ENCODE measurements at regions not wholly inside any gene's neighbourhood (a gene's known extent, or its start where the extent isn't known, plus 50 kb on each side); places are given as distances from the start of the nearest gene placed in this dataset.

GRCh38 chr4:13036841-13037240, 447.3 kb downstream of the RAB28 start:
- DNase-seq, result no peak

GRCh38 chr4:13032936-13033335, 451.2 kb downstream of the RAB28 start:
- DNase-seq, result no peak

- no peak for DNase-seq
Measured at GRCh38 chr4:13024147-13025105, 459.7 kb downstream of the RAB28 start.

GRCh38 chr4:13007802-13008470, 476.2 kb downstream of the RAB28 start:
- no peak for DNase-seq

- no peak for DNase-seq
Measured at GRCh38 chr4:12993923-12994322, 490.2 kb downstream of the RAB28 start.

GRCh38 chr4:12987284-12987683, 496.9 kb downstream of the RAB28 start:
- no peak for DNase-seq

GRCh38 chr4:12979797-12980196, 504.3 kb downstream of the RAB28 start:
- no peak for DNase-seq

GRCh38 chr4:12978310-12978709, 505.8 kb downstream of the RAB28 start:
- DNase-seq, result no peak

GRCh38 chr4:12975511-12975910, 508.6 kb downstream of the RAB28 start:
- no peak for DNase-seq

GRCh38 chr4:12973522-12973921, 510.6 kb downstream of the RAB28 start:
- DNase-seq, result no peak

GRCh38 chr4:12968345-12968744, 515.8 kb downstream of the RAB28 start:
- no peak for DNase-seq

GRCh38 chr4:12966726-12967125, 517.4 kb downstream of the RAB28 start:
- DNase-seq, result no peak

GRCh38 chr4:12965334-12965733, 518.8 kb downstream of the RAB28 start:
- DNase-seq, result no peak

- no peak for DNase-seq
Measured at GRCh38 chr4:12963912-12964311, 520.2 kb downstream of the RAB28 start.

- DNase-seq, result no peak
Measured at GRCh38 chr4:12963291-12963690, 520.8 kb downstream of the RAB28 start.

- DNase-seq, result no peak
Measured at GRCh38 chr4:12961713-12962112, 522.4 kb downstream of the RAB28 start.

- no peak for DNase-seq
Measured at GRCh38 chr4:12958436-12958835, 525.7 kb downstream of the RAB28 start.

GRCh38 chr4:12957108-12957507, 527.0 kb downstream of the RAB28 start:
- no peak for DNase-seq

- DNase-seq, result no peak
Measured at GRCh38 chr4:12956026-12956425, 528.1 kb downstream of the RAB28 start.

- DNase-seq, result no peak
Measured at GRCh38 chr4:12949719-12950490, 534.2 kb downstream of the RAB28 start.

GRCh38 chr4:12943069-12943468, 541.1 kb downstream of the RAB28 start:
- no peak for DNase-seq

GRCh38 chr4:12933760-12934221, 550.3 kb downstream of the RAB28 start:
- no peak for DNase-seq

- DNase-seq, result no peak
Measured at GRCh38 chr4:12932203-12932788, 551.8 kb downstream of the RAB28 start.

Measured in suppressor macrophage (primary cell).